ENCODE measurements at regions not wholly inside any gene's neighbourhood (a gene's known extent, or its start where the extent isn't known, plus 50 kb on each side); places are given as distances from the start of the nearest gene placed in this dataset.

DNA sequence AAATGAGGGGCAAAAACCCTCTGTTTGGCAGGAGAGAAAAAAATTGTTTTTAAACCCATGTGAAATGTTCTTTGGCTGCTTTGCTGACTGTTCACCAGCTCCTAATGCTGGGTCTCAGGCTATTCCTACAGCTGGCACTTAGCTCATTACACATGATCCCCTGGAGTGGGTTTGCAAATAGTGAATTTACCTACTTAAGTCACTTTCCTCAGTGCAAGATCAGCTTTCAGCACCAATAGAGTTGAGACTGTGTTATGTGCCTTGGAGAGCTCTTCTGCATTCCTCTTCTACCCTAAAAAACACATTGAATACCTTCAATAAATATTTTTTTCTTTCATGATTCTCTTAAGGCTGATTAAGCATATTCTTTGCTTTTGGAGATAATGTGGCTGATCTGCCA, 58.4 kb upstream of the PRDM1 start:
- intact Hi-C loops (cut with micrococcal nuclease; ENCODE audit: unreplicated experiment), result no loop called here

More for the DNA sequence above, 58.4 kb upstream of the PRDM1 start:
- Histone ChIP-seq H3K4me1 (ENCODE audit: insufficient read depth, low read length) (no peaks in the 10 kb centered on the region), H3K27ac (ENCODE audit: extremely low read length, insufficient read depth, low read length) (no peak overlapping the region), H3K27me3 (ENCODE audit: control insufficient read depth in 1 of 2, insufficient read depth in 2 of 2, low read length in 2 of 2) (peaks cover 0 to 30% of the 10 kb centered on the region in 2 experiments; a peak in 2 of 5 replicates), H3K79me2 (ENCODE audit: insufficient read depth, low read length) (no peaks in the 10 kb centered on the region), H3K9me3 (ENCODE audit: low read length) (no peaks in the 10 kb centered on the region), H2AFZ (ENCODE audit: low read length) (no peak overlapping the region), H3K36me3 (replicated peaks in 1 of 2; ENCODE audit: control insufficient read depth in 1 of 2, insufficient read depth in 2 of 2, low read length in 2 of 2) (no peaks in the 10 kb centered on the region), H4K20me1 (ENCODE audit: insufficient read depth, low read length) (no peaks in the 10 kb centered on the region), H3K4me2 (ENCODE audit: low read depth, low read length) (no peak overlapping the region), H3K4me3 (replicated peaks in 1 of 3; ENCODE audit: insufficient read depth in 1 of 3, low read depth in 2 of 3, low read length in 3 of 3) (no peak overlapping the region), H3K9ac (ENCODE audit: insufficient read depth, low read depth, low read length) (no peak overlapping the region)
- FAIRE-seq (no peak), DNase-seq (ENCODE audit: low spot score) (no peak), ATAC-seq (no peak)
- BruUV-seq (replicated peaks), result no TSS peak
- ChIA-PET CTCF (ENCODE audit: low intra/inter-chr PET ratio, low total read pairs) (no interaction called here), POLR2A (no interaction called here)
- TF ChIP-seq HNRNPH1 (optimal IDR thresholded peaks at IDR 0.05; ENCODE audit: low read depth, low read length), result no peak
- TF ChIP-seq MAFK (conservative IDR thresholded peaks at IDR 0.05 in 1 of 2, IDR thresholded peaks at IDR 0.05 in 1 of 2; ENCODE audit: low read length in 2 of 2), result peak in 1 of 2 experiments; percentile 33; a peak in 1 of 4 replicates
- TF ChIP-seq, protein P1, sequence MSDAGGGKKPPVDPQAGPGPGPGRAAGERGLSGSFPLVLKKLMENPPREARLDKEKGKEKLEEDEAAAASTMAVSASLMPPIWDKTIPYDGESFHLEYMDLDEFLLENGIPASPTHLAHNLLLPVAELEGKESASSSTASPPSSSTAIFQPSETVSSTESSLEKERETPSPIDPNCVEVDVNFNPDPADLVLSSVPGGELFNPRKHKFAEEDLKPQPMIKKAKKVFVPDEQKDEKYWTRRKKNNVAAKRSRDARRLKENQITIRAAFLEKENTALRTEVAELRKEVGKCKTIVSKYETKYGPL (CRISPR knock-in tag; IDR thresholded peaks at IDR 0.05), result no peak
- TF ChIP-seq, protein P2, sequence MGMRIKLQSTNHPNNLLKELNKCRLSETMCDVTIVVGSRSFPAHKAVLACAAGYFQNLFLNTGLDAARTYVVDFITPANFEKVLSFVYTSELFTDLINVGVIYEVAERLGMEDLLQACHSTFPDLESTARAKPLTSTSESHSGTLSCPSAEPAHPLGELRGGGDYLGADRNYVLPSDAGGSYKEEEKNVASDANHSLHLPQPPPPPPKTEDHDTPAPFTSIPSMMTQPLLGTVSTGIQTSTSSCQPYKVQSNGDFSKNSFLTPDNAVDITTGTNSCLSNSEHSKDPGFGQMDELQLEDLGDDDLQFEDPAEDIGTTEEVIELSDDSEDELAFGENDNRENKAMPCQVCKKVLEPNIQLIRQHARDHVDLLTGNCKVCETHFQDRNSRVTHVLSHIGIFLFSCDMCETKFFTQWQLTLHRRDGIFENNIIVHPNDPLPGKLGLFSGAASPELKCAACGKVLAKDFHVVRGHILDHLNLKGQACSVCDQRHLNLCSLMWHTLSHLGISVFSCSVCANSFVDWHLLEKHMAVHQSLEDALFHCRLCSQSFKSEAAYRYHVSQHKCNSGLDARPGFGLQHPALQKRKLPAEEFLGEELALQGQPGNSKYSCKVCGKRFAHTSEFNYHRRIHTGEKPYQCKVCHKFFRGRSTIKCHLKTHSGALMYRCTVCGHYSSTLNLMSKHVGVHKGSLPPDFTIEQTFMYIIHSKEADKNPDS (CRISPR knock-in tag; IDR thresholded peaks at IDR 0.05), result no peak
- in situ Hi-C loops (cut with HindIII; ENCODE audit: extremely low pct_ligation_motif_present, low pct_unique_long_range_greater_than_20kb), result no loop called here
